HCT116 (cell line): ENCODE measurements at regions not wholly inside any gene's neighbourhood (a gene's known extent, or its start where the extent isn't known, plus 50 kb on each side); places are given as distances from the start of the nearest gene placed in this dataset.

ENCODE experiments used
- ATAC-seq: fragments of 200-7000 bp; cut with Tn5 transposase; 2 replicates; pipeline ENCODE4 v1.9.1; 2020; ENCODE audit warnings: mild to moderate bottlenecking, moderate library complexity
- BruUV-seq: library from RNA; stranded (reverse); fragments of 400-500 nt; replicated peaks from 2 replicates; lab custom pipeline; 2021; lab: Mats Ljungman, UMichigan
- CTCF ChIA-PET: fragments of 300-600 bp; sonication (Branson Sonifier 250); formaldehyde crosslinking; loops from one replicate; lab custom pipeline; 2021; ENCODE audit warnings: antibody characterized with exemption; lab: Charles Lee
- POLR2A ChIA-PET: fragments of 300-600, 350-600 bp; sonication (Branson Sonifier 250); formaldehyde crosslinking; loops from one replicate; lab custom pipeline; 2021; ENCODE audit warnings: antibody characterized with exemption; lab: Charles Lee
- RAD21 ChIA-PET, 2 experiments: fragments of 300-600 bp; sonication (Branson Sonifier 250); formaldehyde crosslinking; loops; one replicate each; lab custom pipeline; 2023; ENCODE audit warnings: low total read pairs in 2 of 2; ENCODE audit not compliant: uncharacterized antibody in 2 of 2, unreplicated experiment in 2 of 2, low non-redundant PET in 1 of 2; lab: Charles Lee
- DNase-seq: peaks from one replicate; pipeline ENCODE4 v3.0.0-alpha.2; 2010; ENCODE audit warnings: low read depth, low spot score
- H2AFZ ChIP-seq: fragments of 200-600 bp; shearing (Covaris generic), sonication (generic); 2 replicates; pipeline ENCODE4 v1.6.1; 2017; ENCODE audit warnings: low read depth, mixed run types, mixed read lengths, antibody characterized with exemption, low read length; ENCODE audit not compliant: poor library complexity, severe bottlenecking
- H3K27ac ChIP-seq: 2 replicates; pipeline ENCODE4 v1.5.1; 2012; ENCODE audit warnings: low read depth, low read length
- H3K27me3 ChIP-seq: fragments of 200-600 bp; sonication (generic); 2 replicates; pipeline ENCODE4 v1.6.1; 2016; ENCODE audit warnings: mixed run types, low read length, mixed read lengths; ENCODE audit not compliant: insufficient read depth
- H3K36me3 ChIP-seq, 2 experiments: fragments of 200-500 bp in 1 of 2; fragments of 200-600 bp in 1 of 2; sonication (Bioruptor generic) in 1 of 2; sonication (generic) in 1 of 2; 2 replicates each; pipeline versions ENCODE4 v1.5.1 to v1.6.1; 2014 to 2016; ENCODE audit warnings: low read length in 2 of 2, inconsistent platforms in 1 of 2, mixed read lengths in 1 of 2, mixed run types in 1 of 2; ENCODE audit not compliant: insufficient read depth in 2 of 2, control insufficient read depth in 1 of 2
- H3K4me1 ChIP-seq, 2 experiments: fragments of 200-600 bp in 1 of 2; sonication (generic) in 1 of 2; 2 replicates each; pipeline versions ENCODE4 v1.5.1 to v1.6.1; 2012 to 2017; ENCODE audit warnings: low read length in 2 of 2, inconsistent platforms in 1 of 2, mild to moderate bottlenecking in 1 of 2, mixed read lengths in 1 of 2, mixed run types in 1 of 2, moderate library complexity in 1 of 2; ENCODE audit not compliant: insufficient read depth in 2 of 2, control insufficient read depth in 1 of 2
- H3K4me2 ChIP-seq: fragments of 200-600 bp; sonication (generic); 2 replicates; pipeline ENCODE4 v1.6.1; 2017; ENCODE audit warnings: mixed run types, low read length, mixed read lengths
- H3K4me3 ChIP-seq, 2 experiments: fragments of 200-600 bp in 1 of 2; sonication (generic) in 1 of 2; replicated peaks in 1 of 2; 2 replicates each; pipeline ENCODE4 v1.5.1; 2011 to 2016; ENCODE audit warnings: low read length in 2 of 2, control low read depth in 1 of 2, low read depth in 1 of 2, mild to moderate bottlenecking in 1 of 2, mixed read lengths in 1 of 2, mixed run types in 1 of 2
- H3K79me2 ChIP-seq: fragments of 200-600 bp; sonication (generic); 2 replicates; pipeline ENCODE4 v1.6.1; 2017; ENCODE audit warnings: mild to moderate bottlenecking, mixed run types, low read length, moderate library complexity, mixed read lengths; ENCODE audit not compliant: insufficient read depth
- H3K9ac ChIP-seq: fragments of 200-600 bp; sonication (generic); 2 replicates; pipeline ENCODE4 v1.6.1; 2016; ENCODE audit warnings: low read length, mixed read lengths
- H3K9me2 ChIP-seq: fragments of 200-600 bp; sonication (generic), shearing (Covaris generic); 2 replicates; pipeline ENCODE4 v1.6.1; 2017; ENCODE audit warnings: mixed run types, mild to moderate bottlenecking, moderate library complexity; ENCODE audit not compliant: insufficient read depth
- H3K9me3 ChIP-seq, 2 experiments: fragments of 200-500 bp in 1 of 2; fragments of 200-600 bp in 1 of 2; sonication (Bioruptor generic) in 1 of 2; sonication (generic) in 1 of 2; 2 replicates each; pipeline ENCODE4 v1.6.1; 2014 to 2017; ENCODE audit warnings: low read length in 2 of 2, mixed read lengths in 2 of 2, inconsistent platforms in 1 of 2, low read depth in 1 of 2, mild to moderate bottlenecking in 1 of 2, mixed run types in 1 of 2, moderate library complexity in 1 of 2; ENCODE audit not compliant: control insufficient read depth in 1 of 2, insufficient read depth in 1 of 2
- H4K20me1 ChIP-seq: fragments of 200-600 bp; sonication (generic), shearing (Covaris generic); 2 replicates; pipeline ENCODE4 v1.6.1; 2017; ENCODE audit warnings: mixed run types, mild to moderate bottlenecking, moderate library complexity; ENCODE audit not compliant: insufficient read depth
- ATF3 ChIP-seq: IDR thresholded peaks from 2 replicates; pipeline ENCODE4 v1.6.1; 2012
- CBX3 ChIP-seq: IDR thresholded peaks from 2 replicates; pipeline ENCODE4 v1.6.1; 2012; ENCODE audit warnings: low read depth
- CTCF ChIP-seq, 3 experiments: fragments of 200-600 bp in 1 of 3; sonication (generic) in 1 of 3; IDR thresholded peaks in 2 of 3; conservative IDR thresholded peaks in 1 of 3; 2 replicates each; pipeline ENCODE4 v1.5.1; 2012 to 2017; ENCODE audit warnings: low read depth in 2 of 3, low read length in 2 of 3, antibody characterized with exemption in 1 of 3, borderline replicate concordance in 1 of 3, control low read depth in 1 of 3, mild to moderate bottlenecking in 1 of 3, mixed read lengths in 1 of 3, mixed run types in 1 of 3, moderate library complexity in 1 of 3; ENCODE audit not compliant: insufficient read depth in 1 of 3
- EGR1 ChIP-seq: IDR thresholded peaks from 2 replicates; pipeline ENCODE4 v1.6.1; 2012; ENCODE audit warnings: low read depth
- ELF1 ChIP-seq: IDR thresholded peaks from 2 replicates; pipeline ENCODE4 v1.6.1; 2012; ENCODE audit warnings: low read depth, borderline replicate concordance
- JUND ChIP-seq: IDR thresholded peaks from 2 replicates; pipeline ENCODE4 v1.6.1; 2012
- POLR2A ChIP-seq: IDR thresholded peaks from 2 replicates; pipeline ENCODE4 v1.7.0; 2011; ENCODE audit warnings: borderline replicate concordance; ENCODE audit not compliant: insufficient read depth, insufficient read length; ENCODE audit errors: extremely low read depth
- POLR2AphosphoS5 ChIP-seq: IDR thresholded peaks from 2 replicates; pipeline ENCODE4 v1.6.1; 2011; ENCODE audit warnings: mild to moderate bottlenecking, low read depth, low read length, moderate library complexity
- REST ChIP-seq: IDR thresholded peaks from 2 replicates; pipeline ENCODE4 v1.6.1; 2012; ENCODE audit warnings: low read depth
- SIN3A ChIP-seq: IDR thresholded peaks from 2 replicates; pipeline ENCODE4 v1.6.1; 2012; ENCODE audit warnings: low read depth
- SP1 ChIP-seq: IDR thresholded peaks from 2 replicates; pipeline ENCODE4 v1.6.1; 2012; ENCODE audit warnings: low read depth
- TCF7L2 ChIP-seq: IDR thresholded peaks from 2 replicates; pipeline ENCODE4 v1.7.0; 2011; ENCODE audit warnings: borderline replicate concordance, inconsistent platforms; ENCODE audit not compliant: insufficient read depth, insufficient read length; ENCODE audit errors: extremely low read depth
- YY1 ChIP-seq: IDR thresholded peaks from 2 replicates; pipeline ENCODE4 v1.6.1; 2011; ENCODE audit warnings: low read length, low read depth, moderate library complexity, mild to moderate bottlenecking; ENCODE audit not compliant: insufficient replicate concordance; ENCODE audit errors: extremely low read depth
- ZBTB33 ChIP-seq: IDR thresholded peaks from 2 replicates; pipeline ENCODE4 v1.6.1; 2011; ENCODE audit warnings: mild to moderate bottlenecking, low read length, moderate library complexity; ENCODE audit not compliant: insufficient replicate concordance; ENCODE audit errors: extremely low read depth
- intact Hi-C: fragments of 100-400 bp; cut with micrococcal nuclease; formaldehyde crosslinking; loops from 2 replicates; pipeline ENCODE4 v1.10.0; 2022

- no peak overlapping the region for H3K9ac ChIP-seq
- no peak overlapping the region for H2AFZ ChIP-seq
- H4K20me1 ChIP-seq: no peaks in the 10 kb centered on the region
- POLR2A ChIA-PET: no interaction called here
- H3K4me1 ChIP-seq: no peaks in the 10 kb centered on the region
- no peaks in the 10 kb centered on the region for H3K9me2 ChIP-seq
- no peaks in the 10 kb centered on the region for H3K9me3 ChIP-seq
- H3K79me2 ChIP-seq: no peaks in the 10 kb centered on the region
- H3K36me3 ChIP-seq: no peaks in the 10 kb centered on the region
- BruUV-seq: no TSS peak
- no peaks in the 10 kb centered on the region for H3K27me3 ChIP-seq
- H3K4me2 ChIP-seq: no peak overlapping the region
- no peak overlapping the region for H3K4me3 ChIP-seq
- H3K27ac ChIP-seq: no peak overlapping the region
- intact Hi-C loops: no loop called here
- no peak for ATAC-seq
- TF ChIP-seq REST (no peak), YY1 (no peak)
- TF ChIP-seq, all 23 proteins: peak for 0
- ChIA-PET CTCF (no interaction called here), RAD21 (no interaction called here)
- DNase-seq: no peak
These were observed 83.9 kb downstream of the MUC16 start for GRCh38 chr19:8926341-8926740.

GRCh38 chr19:8935460-8935859 is 74.7 kb downstream of the MUC16 start:
- ATAC-seq (peak; percentile 42; the same call in 1 of the 2 replicates), DNase-seq (no peak)
- Histone ChIP-seq H3K9ac (no peak overlapping the region), H3K4me3 (no peak overlapping the region), H2AFZ (no peak overlapping the region), H3K27ac (no peak overlapping the region), H3K9me3 (no peaks in the 10 kb centered on the region), H4K20me1 (no peaks in the 10 kb centered on the region), H3K27me3 (no peaks in the 10 kb centered on the region), H3K4me2 (peak overlapping the region; percentile 28), H3K36me3 (no peaks in the 10 kb centered on the region), H3K9me2 (no peaks in the 10 kb centered on the region), H3K79me2 (no peaks in the 10 kb centered on the region), H3K4me1 (peaks cover 4 to 8% of the 10 kb centered on the region in 2 experiments; a peak in 3 of 4 replicates)
- ChIA-PET RAD21 (no interaction called here), POLR2A (no interaction called here), CTCF (no interaction called here)
- intact Hi-C loops: no loop called here
- no TSS peak for BruUV-seq
- TF ChIP-seq JUND: no peak; the same call in 1 of the 2 replicates
- no peak for TF ChIP-seq EGR1
- TF ChIP-seq ZBTB33: no peak
- TF ChIP-seq SIN3A: no peak
- no peak for TF ChIP-seq ATF3
- no peak for TF ChIP-seq TCF7L2
- no peak for TF ChIP-seq ELF1
- no peak for TF ChIP-seq CTCF (IDR thresholded peaks at IDR 0.05 in 2 of 3, conservative IDR thresholded peaks at IDR 0.05 in 1 of 3; ENCODE audit: borderline replicate concordance in 1 of 3, insufficient read depth in 1 of 3, low read depth in 2 of 3, low read length in 2 of 3)
- no peak for TF ChIP-seq POLR2AphosphoS5
- no peak for TF ChIP-seq CBX3
- TF ChIP-seq POLR2A: no peak
- TF ChIP-seq SP1: no peak
